Left ventricle myocardium inferior (tissue), 1 donor: ENCODE measurements at regions not wholly inside any gene's neighbourhood (a gene's known extent, or its start where the extent isn't known, plus 50 kb on each side); places are given as distances from the start of the nearest gene placed in this dataset.
"Not testable (repeated sequence)": the region's sequence is repeated elsewhere in the genome, so short reads cannot be mapped to it uniquely, and the experiment has no call there.

Experiments
- DNase-seq: peaks from one replicate; pipeline ENCODE4 v3.0.0-alpha.2; 2020
- H3K27ac ChIP-seq: fragments of 200-600 bp; replicated peaks from 2 replicates; pipeline ENCODE4 v1.8.0; 2021
- H3K27me3 ChIP-seq: fragments of 200-600 bp; 2 replicates; pipeline ENCODE4 v1.8.0; 2021; ENCODE audit warnings: low read depth
- H3K36me3 ChIP-seq: fragments of 200-600 bp; 2 replicates; pipeline ENCODE4 v1.8.0; 2021
- H3K4me1 ChIP-seq: fragments of 200-600 bp; 2 replicates; pipeline ENCODE4 v1.8.0; 2021
- H3K4me3 ChIP-seq: fragments of 200-600 bp; 2 replicates; pipeline ENCODE4 v1.8.0; 2021; ENCODE audit warnings: mild to moderate bottlenecking, moderate library complexity
- H3K9me3 ChIP-seq: fragments of 200-600 bp; replicated peaks from 2 replicates; pipeline ENCODE4 v1.8.0; 2021
- CTCF ChIP-seq: fragments of 200-600 bp; IDR thresholded peaks from 2 replicates; pipeline ENCODE4 v1.8.0; 2021; ENCODE audit warnings: antibody characterized with exemption, mild to moderate bottlenecking, borderline replicate concordance
- intact Hi-C: fragments of 100-400 bp; cut with micrococcal nuclease; formaldehyde crosslinking; loops from one replicate; pipeline ENCODE4 v1.11.0; 2022
- donor health status: DM: no; HTN: yes; CAD: no; lungs with severe emphysema.

- H3K4me1 ChIP-seq, DNase-seq, intact Hi-C loops: not testable (repeated sequence)
These were observed 173.9 kb downstream of the TJP1 start for GRCh38 chr15:29648415-29648814.

DNA sequence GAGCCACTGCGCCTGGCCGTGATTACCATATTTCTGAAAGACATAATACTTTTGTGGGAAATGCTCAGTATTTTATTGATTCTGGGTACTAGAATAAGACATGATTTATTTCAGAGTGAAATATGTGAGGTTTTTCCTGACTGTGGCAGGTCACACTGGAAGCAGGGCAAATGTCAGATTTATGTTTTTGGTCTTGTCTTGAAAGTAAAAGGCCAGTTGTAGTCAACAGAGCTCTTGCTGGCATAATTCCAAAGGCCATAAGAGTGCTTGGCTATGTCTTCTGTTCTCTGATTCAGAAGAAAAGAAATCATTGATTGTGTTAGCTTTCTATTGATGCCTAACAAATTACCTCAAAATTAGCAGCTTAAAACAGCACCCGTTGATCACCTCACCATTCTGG is 176.4 kb downstream of the TJP1 start:
- no peaks in the 10 kb centered on the region for H3K27me3 ChIP-seq
- no peaks in the 10 kb centered on the region for H3K9me3 ChIP-seq
- no peak for TF ChIP-seq CTCF
- H3K36me3 ChIP-seq = no peaks in the 10 kb centered on the region
- no peak overlapping the region for H3K27ac ChIP-seq
- no peak for DNase-seq
- no peak overlapping the region for H3K4me3 ChIP-seq
- intact Hi-C loops = no loop called here
- no peaks in the 10 kb centered on the region for H3K4me1 ChIP-seq

More at GRCh38 chr15:29648415-29648814, 173.9 kb downstream of the TJP1 start:
- H3K4me3 ChIP-seq, H3K27me3 ChIP-seq, H3K27ac ChIP-seq, H3K9me3 ChIP-seq, H3K36me3 ChIP-seq: not testable (repeated sequence)

DNA sequence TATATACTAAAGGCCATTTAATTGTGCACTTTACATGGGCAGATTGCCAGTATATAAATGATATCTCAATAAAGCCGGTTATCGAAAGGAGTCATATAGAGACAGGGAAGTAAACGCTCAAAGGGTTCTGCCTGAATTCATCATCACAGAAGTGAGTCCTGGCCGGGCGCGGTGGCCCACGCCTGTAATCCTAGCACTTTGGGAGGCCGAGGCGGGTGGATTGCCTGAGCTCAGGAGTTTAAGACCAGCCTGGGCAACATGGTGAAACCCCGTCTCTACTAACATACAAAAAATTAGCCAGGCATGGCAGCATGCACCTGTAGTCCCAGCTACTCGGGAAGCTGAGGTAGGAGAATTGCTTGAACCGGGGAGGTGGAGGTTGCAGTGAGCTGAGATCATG is 177.9 kb downstream of the TJP1 start:
- H3K4me3 ChIP-seq, intact Hi-C loops, H3K27ac ChIP-seq, DNase-seq, H3K4me1 ChIP-seq, H3K9me3 ChIP-seq, H3K36me3 ChIP-seq: not testable (repeated sequence)
- H3K27me3 ChIP-seq = peaks cover 11% of the 10 kb centered on the region

GRCh38 chr15:29638781-29639180 is 183.5 kb downstream of the TJP1 start:
- TF ChIP-seq CTCF = no peak
- intact Hi-C loops = no loop called here

DNA sequence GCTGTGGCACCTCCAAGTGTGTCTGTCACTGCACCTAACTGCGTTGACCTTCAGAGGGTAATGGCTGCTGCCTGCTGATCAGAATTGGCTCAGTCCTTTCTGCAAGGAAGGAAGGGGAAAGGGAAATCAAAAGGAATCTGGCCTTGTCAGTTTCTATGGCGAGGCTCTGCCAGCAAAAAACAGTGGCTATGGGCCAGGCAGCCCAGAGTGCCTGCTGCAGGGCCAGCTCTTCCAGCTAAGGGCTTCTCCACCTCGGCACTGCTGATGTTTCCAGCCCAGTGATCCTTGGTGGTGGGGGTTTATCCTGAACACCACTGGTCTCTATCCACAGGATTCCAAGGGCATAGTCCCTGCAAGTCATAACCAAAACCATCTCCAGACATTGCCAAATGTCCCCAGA is 184.3 kb downstream of the TJP1 start:
- DNase-seq = no peak
- Histone ChIP-seq H3K36me3 (no peaks in the 10 kb centered on the region), H3K27ac (no peak overlapping the region), H3K9me3 (no peaks in the 10 kb centered on the region), H3K27me3 (peaks cover 48% of the 10 kb centered on the region), H3K4me3 (no peak overlapping the region), H3K4me1 (no peaks in the 10 kb centered on the region)
- intact Hi-C loops = no loop called here
- TF ChIP-seq CTCF = no peak

More at GRCh38 chr15:29638781-29639180, 183.5 kb downstream of the TJP1 start:
- no peak for DNase-seq
- Histone ChIP-seq H3K36me3 (no peaks in the 10 kb centered on the region), H3K4me3 (no peak overlapping the region), H3K9me3 (no peaks in the 10 kb centered on the region), H3K27me3 (peaks cover 40% of the 10 kb centered on the region), H3K4me1 (no peaks in the 10 kb centered on the region), H3K27ac (no peak overlapping the region)

DNA sequence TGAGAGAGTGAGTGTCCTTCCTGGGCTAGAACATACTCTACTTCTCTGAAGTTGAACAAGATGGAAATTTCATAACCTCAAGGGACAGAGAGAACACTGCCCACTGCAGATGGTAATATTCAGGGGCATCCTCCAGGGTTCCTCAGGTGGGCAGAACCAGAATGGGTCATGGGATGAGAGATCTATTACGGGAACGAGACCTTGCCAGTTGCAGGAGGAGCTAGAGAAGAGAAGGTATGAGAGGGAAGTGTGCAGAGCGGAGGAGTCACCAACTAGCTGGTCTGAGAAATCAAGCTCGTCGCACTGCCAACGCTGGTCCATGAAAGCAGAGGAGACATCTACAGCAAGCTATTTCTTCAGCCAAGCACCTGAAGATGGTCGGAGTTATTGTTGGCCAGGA is 184.7 kb downstream of the TJP1 start:
- intact Hi-C loops = no loop called here
- Histone ChIP-seq H3K4me1 (no peaks in the 10 kb centered on the region), H3K4me3 (no peak overlapping the region), H3K27ac (no peak overlapping the region), H3K36me3 (no peaks in the 10 kb centered on the region), H3K9me3 (no peaks in the 10 kb centered on the region), H3K27me3 (peaks cover 53% of the 10 kb centered on the region)
- DNase-seq = no peak
- no peak for TF ChIP-seq CTCF

DNA sequence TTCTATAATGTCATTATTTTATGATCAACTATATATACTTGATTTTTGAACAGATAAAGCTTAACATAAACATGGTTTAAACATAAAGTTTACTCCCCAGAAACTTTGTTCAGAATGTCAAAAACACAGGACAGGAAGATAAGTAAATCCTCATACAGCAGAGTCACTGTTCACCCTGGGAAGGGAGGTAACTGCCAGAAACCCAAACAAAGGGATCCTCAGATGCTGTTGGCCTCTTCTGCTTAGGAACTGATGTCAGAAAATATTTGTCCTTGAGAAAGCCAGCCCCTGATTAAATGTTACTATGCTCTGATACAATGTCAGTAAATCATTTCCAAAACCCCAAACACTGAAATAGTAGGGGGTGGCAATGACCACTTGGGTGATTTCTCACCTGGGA is 185.3 kb downstream of the TJP1 start:
- no peak overlapping the region for H3K4me3 ChIP-seq

More for the DNA sequence above, 185.3 kb downstream of the TJP1 start:
- Histone ChIP-seq H3K36me3 (no peaks in the 10 kb centered on the region), H3K9me3 (no peaks in the 10 kb centered on the region), H3K27me3 (peaks cover 59% of the 10 kb centered on the region), H3K4me1 (no peaks in the 10 kb centered on the region), H3K27ac (no peak overlapping the region)
- DNase-seq = no peak
- TF ChIP-seq CTCF = no peak
- intact Hi-C loops = no loop called here
